WTC11 (cell line): ENCODE measurements at regions not wholly inside any gene's neighbourhood (a gene's known extent, or its start where the extent isn't known, plus 50 kb on each side); places are given as distances from the start of the nearest gene placed in this dataset.

ENCODE experiments used
- ATAC-seq: fragments of 200-7000 bp; cut with Tn5 transposase; 2 replicates; pipeline ENCODE4 v1.10.0; 2021; ENCODE audit warnings: mild to moderate bottlenecking, moderate library complexity
- CTCF ChIA-PET: fragments of 300-600 bp; sonication (Branson Sonifier 250); formaldehyde crosslinking; loops from one replicate; lab custom pipeline; 2021; ENCODE audit warnings: antibody characterized with exemption; lab: Charles Lee
- POLR2A ChIA-PET: fragments of 350-600 bp; sonication (Branson Sonifier 250); formaldehyde crosslinking; loops from one replicate; lab custom pipeline; 2021; ENCODE audit warnings: antibody characterized with exemption; lab: Charles Lee
- DNase-seq: peaks from one replicate; pipeline ENCODE4 v3.0.0; 2021; ENCODE audit warnings: low spot score
- H3K27ac Mint-ChIP-seq: 2 replicates; pipeline ENCODE4 v1.8.0; 2021; ENCODE audit warnings: mixed read lengths
- H3K27me3 Mint-ChIP-seq: 2 replicates; pipeline ENCODE4 v1.8.0; 2021; ENCODE audit warnings: low read depth, mild to moderate bottlenecking, moderate library complexity, mixed read lengths
- H3K36me3 Mint-ChIP-seq: 2 replicates; pipeline ENCODE4 v1.8.0; 2021; ENCODE audit warnings: mixed read lengths
- H3K4me1 Mint-ChIP-seq: 2 replicates; pipeline ENCODE4 v1.8.0; 2022; ENCODE audit warnings: mixed read lengths
- H3K4me3 Mint-ChIP-seq: 2 replicates; pipeline ENCODE4 v1.8.0; 2021; ENCODE audit warnings: mild to moderate bottlenecking, moderate library complexity, mixed read lengths
- H3K9me3 Mint-ChIP-seq: 2 replicates; pipeline ENCODE4 v1.8.0; 2021; ENCODE audit warnings: mixed read lengths
- ATF2 ChIP-seq: sonication (generic); formaldehyde crosslinking; IDR thresholded peaks from 2 replicates; pipeline ENCODE4 v1.8.1; 2022; ENCODE audit warnings: low read depth, missing genetic modification reagents, borderline replicate concordance
- ATF3 ChIP-seq: sonication (generic); formaldehyde crosslinking; conservative IDR thresholded peaks from 2 replicates; pipeline ENCODE4 v1.8.1; 2022; ENCODE audit warnings: mild to moderate bottlenecking, missing genetic modification reagents
- ATF6 ChIP-seq: sonication (generic); formaldehyde crosslinking; IDR thresholded peaks from 2 replicates; pipeline ENCODE4 v1.8.1; 2023; ENCODE audit warnings: mild to moderate bottlenecking, missing genetic modification reagents
- EMX1 ChIP-seq: fragments of 250-450 bp; sonication (Bioruptor Pico); IDR thresholded peaks from 2 replicates; pipeline ENCODE4 v1.8.0; 2021; ENCODE audit warnings: mild to moderate bottlenecking
- ESRRA ChIP-seq: sonication (generic); formaldehyde crosslinking; IDR thresholded peaks from 2 replicates; pipeline ENCODE4 v1.8.1; 2022; ENCODE audit warnings: mild to moderate bottlenecking, missing genetic modification reagents, borderline replicate concordance
- FOXJ3 ChIP-seq: sonication (generic); formaldehyde crosslinking; IDR thresholded peaks from 2 replicates; pipeline ENCODE4 v1.9.0; 2021; ENCODE audit warnings: missing genetic modification reagents, mild to moderate bottlenecking, borderline replicate concordance
- HMGA2 ChIP-seq: fragments of 250-450 bp; sonication (Bioruptor Pico); IDR thresholded peaks from 2 replicates; pipeline ENCODE4 v1.4.0; 2021; ENCODE audit warnings: mild to moderate bottlenecking, moderate library complexity
- MAX ChIP-seq: sonication (generic); formaldehyde crosslinking; IDR thresholded peaks from 2 replicates; pipeline ENCODE4 v1.8.0; 2022; ENCODE audit warnings: mild to moderate bottlenecking, missing genetic modification reagents
- MXD4 ChIP-seq: fragments of 250-450 bp; sonication (Bioruptor Pico); IDR thresholded peaks from 2 replicates; pipeline ENCODE4 v1.8.0; 2021; ENCODE audit warnings: mild to moderate bottlenecking, moderate library complexity, borderline replicate concordance
- STAT6 ChIP-seq: sonication (generic); formaldehyde crosslinking; conservative IDR thresholded peaks from 2 replicates; pipeline ENCODE4 v1.8.1; 2023; ENCODE audit warnings: mild to moderate bottlenecking, low read depth, missing genetic modification reagents, moderate library complexity
- TCF7 ChIP-seq: sonication (generic); formaldehyde crosslinking; IDR thresholded peaks from 2 replicates; pipeline ENCODE4 v1.8.0; 2022; ENCODE audit warnings: mild to moderate bottlenecking, low read depth, missing genetic modification reagents, moderate library complexity
- ZBTB21 ChIP-seq: sonication (generic); formaldehyde crosslinking; IDR thresholded peaks from 2 replicates; pipeline ENCODE4 v1.8.1; 2023; ENCODE audit warnings: mild to moderate bottlenecking, missing genetic modification reagents, borderline replicate concordance
- ZNF219 ChIP-seq: sonication (generic); formaldehyde crosslinking; IDR thresholded peaks from 2 replicates; pipeline ENCODE4 v1.8.0; 2023; ENCODE audit warnings: missing genetic modification reagents, mild to moderate bottlenecking, borderline replicate concordance
- ZNF317 ChIP-seq: sonication (generic); formaldehyde crosslinking; IDR thresholded peaks from 2 replicates; pipeline ENCODE4 v1.8.1; 2023; ENCODE audit warnings: low read depth, mild to moderate bottlenecking, moderate library complexity, missing genetic modification reagents, borderline replicate concordance
- ZNF396 ChIP-seq: fragments of 250-450 bp; sonication (Bioruptor Pico); IDR thresholded peaks from 2 replicates; pipeline ENCODE4 v1.8.0; 2021; ENCODE audit warnings: mild to moderate bottlenecking, moderate library complexity, borderline replicate concordance
- ZNF416 ChIP-seq: fragments of 250-450 bp; sonication (Bioruptor Pico); IDR thresholded peaks from 2 replicates; pipeline ENCODE4 v1.9.0; 2021; ENCODE audit warnings: mild to moderate bottlenecking, inconsistent platforms
- ZNF425 ChIP-seq: fragments of 250-450 bp; sonication (Bioruptor Pico); conservative IDR thresholded peaks from 2 replicates; pipeline ENCODE4 v1.9.0; 2021; ENCODE audit warnings: mild to moderate bottlenecking
- ZNF532 ChIP-seq: fragments of 250-450 bp; sonication (Bioruptor Pico); IDR thresholded peaks from 2 replicates; pipeline ENCODE4 v1.9.0; 2021; ENCODE audit warnings: mild to moderate bottlenecking, borderline replicate concordance

GRCh38 chr3:72380193-72380592, 468.1 kb downstream of the SHQ1 start:
- Mint-ChIP-seq H3K27me3 (no peaks in the 10 kb centered on the region), H3K36me3 (peaks cover 11% of the 10 kb centered on the region), H3K4me3 (no peak overlapping the region), H3K9me3 (no peaks in the 10 kb centered on the region), H3K4me1 (peaks cover 91% of the 10 kb centered on the region), H3K27ac (peak overlapping the region; percentile 31; the same call in 1 of the 2 replicates)
- POLR2A ChIA-PET: no interaction called here
- ATAC-seq (no peak), DNase-seq (no peak)
- TF ChIP-seq MAX (CRISPR knock-in tag) (no peak), EMX1 (CRISPR knock-in tag) (no peak)
- CTCF ChIA-PET: interaction anchor here (0.6 kb wide), 1 partner anchor 124 kb away, joined by 3 read pairs; no protein-coding TSS in a partner anchor

- Mint-ChIP-seq H3K4me1 (peaks cover 91% of the 10 kb centered on the region), H3K27me3 (no peaks in the 10 kb centered on the region)
- no peak for TF ChIP-seq ZNF317
- TF ChIP-seq ZNF425 (CRISPR knock-in tag): no peak
- TF ChIP-seq ZNF219: no peak
- TF ChIP-seq HMGA2: no peak
- TF ChIP-seq TCF7 (CRISPR knock-in tag): no peak
- no peak for TF ChIP-seq ZNF396 (CRISPR knock-in tag)
- TF ChIP-seq ESRRA (CRISPR knock-in tag): no peak
- TF ChIP-seq ATF2: no peak
- TF ChIP-seq ATF3 (CRISPR knock-in tag): no peak
- TF ChIP-seq MXD4: no peak
- TF ChIP-seq STAT6 (CRISPR knock-in tag): no peak
- TF ChIP-seq ZNF532 (CRISPR knock-in tag): no peak
- no peak for TF ChIP-seq ATF6
- no peak for TF ChIP-seq ZBTB21 (CRISPR knock-in tag)
- TF ChIP-seq ZNF416 (CRISPR knock-in tag): no peak
- TF ChIP-seq FOXJ3 (CRISPR knock-in tag): no peak
Measured at GRCh38 chr3:72379500-72380187, 468.6 kb downstream of the SHQ1 start.

More at GRCh38 chr3:72379500-72380187, 468.6 kb downstream of the SHQ1 start:
- DNase-seq (no peak), ATAC-seq (no peak)
- Mint-ChIP-seq H3K36me3 (peaks cover 11% of the 10 kb centered on the region), H3K9me3 (no peaks in the 10 kb centered on the region), H3K4me3 (no peak overlapping the region), H3K27ac (peak overlapping the region; percentile 61; the same call in 1 of the 2 replicates)
- ChIA-PET CTCF (no interaction called here), POLR2A (no interaction called here)
